RPMI7951 (cell line): ENCODE measurements at regions not wholly inside any gene's neighbourhood (a gene's known extent, or its start where the extent isn't known, plus 50 kb on each side); places are given as distances from the start of the nearest gene placed in this dataset.

Experiments used
- DNase-seq: peaks from one replicate; pipeline ENCODE4 v3.0.0-alpha.2; 2012; ENCODE audit warnings: low read depth

- no peak for DNase-seq
These were observed 389.3 kb downstream of the FGF9 start for GRCh38 chr13:22060187-22060586.

DNA sequence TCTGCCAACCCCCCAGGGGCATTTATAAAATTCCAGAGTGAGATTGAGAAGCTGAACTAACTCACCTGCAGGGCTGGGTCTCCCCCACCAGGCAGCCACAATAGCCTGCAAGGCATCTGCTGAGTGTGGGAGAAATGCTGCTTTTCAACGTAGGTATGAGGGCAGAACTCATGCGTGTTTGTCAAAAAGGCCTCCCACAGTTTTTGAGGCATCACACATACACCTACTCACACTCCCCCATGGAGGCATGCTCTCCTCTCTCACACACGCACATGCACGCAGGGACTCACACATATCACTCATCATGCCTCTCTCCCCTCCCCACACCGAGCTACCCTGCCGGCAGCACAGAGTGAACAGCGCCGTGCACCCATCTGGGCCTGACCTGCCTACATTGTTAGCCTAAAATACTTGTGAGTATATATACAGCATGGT, 390.5 kb downstream of the FGF9 start:
- DNase-seq: no peak

DNA sequence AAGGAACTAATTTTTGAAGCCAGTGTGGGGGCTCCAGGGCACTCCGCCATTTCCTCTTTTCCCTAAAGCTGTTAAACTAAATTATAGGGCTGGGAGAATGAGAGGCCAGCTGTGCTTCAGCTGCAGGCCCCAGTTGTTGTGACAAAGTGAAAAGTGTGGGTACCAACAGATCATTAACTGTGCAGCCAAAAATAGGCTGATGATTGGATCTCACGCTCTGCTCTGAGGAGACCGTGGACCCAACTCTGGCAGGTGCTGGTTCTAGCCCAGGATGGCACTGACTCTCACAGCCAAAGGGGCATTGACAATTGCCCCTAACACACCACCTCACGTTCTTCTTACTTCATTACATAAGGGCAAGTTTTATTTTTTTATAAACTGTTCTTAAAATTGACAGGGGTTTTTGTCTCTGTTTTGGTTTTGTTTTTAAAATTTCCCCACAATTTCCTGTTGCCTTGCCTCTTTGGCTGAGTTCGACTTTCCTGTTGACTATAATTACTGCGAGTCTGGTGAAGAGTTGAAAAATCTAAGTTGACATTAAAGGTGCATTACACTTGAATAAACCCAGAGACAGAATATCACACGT, 391.0 kb downstream of the FGF9 start:
- no peak for DNase-seq

- DNase-seq: no peak
These were observed 391.8 kb downstream of the FGF9 start for GRCh38 chr13:22062478-22063205.

- DNase-seq: no peak
These were observed 392.7 kb downstream of the FGF9 start for GRCh38 chr13:22063416-22064124.

- DNase-seq: no peak
These were observed 394.2 kb downstream of the FGF9 start for GRCh38 chr13:22064854-22065620.

GRCh38 chr13:22073718-22074117, 402.8 kb downstream of the FGF9 start:
- no peak for DNase-seq

DNA sequence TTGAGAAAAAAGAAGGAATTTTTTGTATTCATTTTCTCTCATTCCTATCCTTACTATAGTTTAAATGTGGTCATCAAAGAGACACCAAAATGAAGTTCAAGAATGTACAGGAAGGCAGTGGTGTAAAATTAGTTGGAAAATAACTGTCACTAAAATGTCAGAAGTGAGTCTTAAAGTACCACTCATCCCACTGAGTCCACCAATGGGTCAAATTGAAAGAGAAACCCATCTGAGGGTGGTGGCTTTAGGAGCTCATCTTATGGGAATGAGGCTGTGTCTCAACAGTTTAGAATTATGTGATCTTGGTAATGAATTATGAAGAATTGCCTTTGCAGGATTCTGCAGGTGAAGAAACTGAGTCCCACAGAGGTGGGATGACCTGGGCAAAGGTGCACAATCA, 403.5 kb downstream of the FGF9 start:
- no peak for DNase-seq

DNA sequence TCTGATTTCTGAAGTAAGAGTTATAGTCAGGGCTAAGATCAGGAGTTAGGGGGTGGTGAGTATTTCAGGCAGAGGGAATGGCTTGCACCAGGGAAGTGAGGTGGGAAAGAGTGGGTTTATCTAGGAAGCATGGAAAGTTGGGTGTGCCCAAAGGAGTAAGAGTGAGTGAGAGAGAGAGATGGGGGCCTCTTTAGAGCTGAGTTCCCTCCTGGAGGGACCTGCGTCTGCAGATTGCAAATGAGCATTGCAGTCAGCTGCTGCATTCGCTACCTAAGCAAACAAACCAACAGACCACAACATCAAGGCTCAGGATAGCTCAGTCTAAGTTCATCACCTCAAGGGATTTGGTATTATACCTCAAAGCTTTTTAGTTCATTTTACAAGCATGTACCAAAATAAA, 405.8 kb downstream of the FGF9 start:
- no peak for DNase-seq

GRCh38 chr13:22077205-22077683, 406.4 kb downstream of the FGF9 start:
- DNase-seq: no peak

- DNase-seq: no peak
These were observed 406.9 kb downstream of the FGF9 start for GRCh38 chr13:22077764-22078163.

GRCh38 chr13:22079961-22080360, 409.1 kb downstream of the FGF9 start:
- DNase-seq: no peak

DNA sequence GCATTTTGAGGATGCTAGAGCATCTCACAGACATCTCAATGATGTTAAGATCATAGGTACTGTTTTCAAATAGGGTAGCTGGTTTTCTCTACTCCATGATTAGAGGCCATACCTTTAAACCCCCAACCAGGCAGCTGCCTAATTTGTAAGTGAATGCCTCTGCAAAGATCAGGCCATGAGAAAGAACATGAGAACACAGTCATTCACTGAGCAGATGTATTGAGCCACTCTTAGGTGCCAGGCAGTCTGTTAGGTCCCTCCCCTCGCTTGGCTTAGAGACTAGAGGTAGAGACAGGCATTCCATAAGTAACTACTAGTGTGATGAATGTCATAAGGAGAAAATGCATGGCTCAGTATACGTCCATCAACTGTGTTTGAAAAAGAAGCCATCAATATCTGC, 410.0 kb downstream of the FGF9 start:
- no peak for DNase-seq

DNA sequence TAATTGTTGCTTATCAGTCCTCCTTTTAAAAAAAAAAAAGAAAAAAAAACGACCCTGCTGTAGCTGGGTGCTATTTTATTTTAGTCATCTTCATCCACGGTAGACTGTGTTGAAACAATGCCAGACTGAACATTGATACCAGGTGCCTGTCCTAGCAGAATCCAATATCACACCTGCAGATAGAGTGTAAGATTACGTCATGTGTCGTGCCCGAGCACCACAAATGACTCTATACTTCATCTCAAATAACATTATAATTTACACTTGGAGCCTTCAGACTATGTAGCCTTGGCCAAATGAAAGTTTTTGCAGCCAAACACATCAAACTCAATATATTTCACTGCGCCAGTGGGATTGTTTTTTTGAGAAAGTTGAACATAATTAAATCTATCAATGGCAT, 410.6 kb downstream of the FGF9 start:
- DNase-seq: no peak

DNA sequence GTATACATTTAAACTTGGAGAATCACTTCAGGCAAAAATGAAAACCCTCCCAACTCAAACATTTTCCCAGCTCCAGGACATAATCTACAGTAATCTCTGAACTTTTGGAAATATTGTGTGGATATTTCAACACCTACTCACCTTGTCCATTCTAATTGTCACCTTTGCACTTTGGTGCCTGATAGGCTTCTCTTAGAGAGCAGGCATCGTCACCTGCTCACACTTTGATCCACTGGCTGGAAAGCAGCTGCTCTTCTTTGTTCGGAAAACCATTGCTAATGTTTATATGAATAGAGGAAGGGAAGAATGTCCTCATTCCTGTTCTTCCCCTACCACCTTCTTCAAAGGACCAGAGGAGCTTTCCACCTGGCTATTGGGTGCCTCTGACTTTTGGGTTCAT, 411.2 kb downstream of the FGF9 start:
- DNase-seq: no peak

DNA sequence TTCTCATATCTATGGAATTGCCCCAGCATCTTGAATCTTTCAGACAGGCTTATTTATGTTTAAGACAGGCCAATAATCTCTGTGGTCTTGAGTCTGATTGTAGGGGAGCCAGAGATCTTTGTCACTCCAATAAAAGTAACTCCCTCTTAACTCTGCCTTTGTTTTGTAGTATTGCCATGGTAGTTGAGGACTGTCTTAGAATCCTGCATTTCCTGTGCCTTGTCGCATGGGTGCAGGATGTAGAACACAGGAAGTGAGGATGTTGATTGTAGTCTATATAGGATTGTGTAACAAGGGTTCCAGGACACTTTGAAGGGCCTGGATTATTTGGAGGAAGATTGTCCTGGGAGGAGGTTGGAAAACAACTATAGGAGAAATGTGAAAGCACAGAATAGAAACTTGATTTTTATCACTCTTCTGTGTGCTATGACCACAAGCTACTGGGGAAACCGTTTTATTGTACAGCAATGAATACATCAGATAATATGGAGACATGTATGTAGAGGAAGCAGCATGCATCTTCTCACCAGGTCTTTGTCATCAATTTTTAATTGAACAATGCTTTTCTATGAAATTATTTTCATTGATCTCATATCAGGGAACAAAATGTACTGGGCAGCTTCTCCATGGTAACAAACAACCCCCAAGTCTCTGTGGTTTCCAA, 411.7 kb downstream of the FGF9 start:
- no peak for DNase-seq

GRCh38 chr13:22085001-22085400, 414.1 kb downstream of the FGF9 start:
- no peak for DNase-seq

DNA sequence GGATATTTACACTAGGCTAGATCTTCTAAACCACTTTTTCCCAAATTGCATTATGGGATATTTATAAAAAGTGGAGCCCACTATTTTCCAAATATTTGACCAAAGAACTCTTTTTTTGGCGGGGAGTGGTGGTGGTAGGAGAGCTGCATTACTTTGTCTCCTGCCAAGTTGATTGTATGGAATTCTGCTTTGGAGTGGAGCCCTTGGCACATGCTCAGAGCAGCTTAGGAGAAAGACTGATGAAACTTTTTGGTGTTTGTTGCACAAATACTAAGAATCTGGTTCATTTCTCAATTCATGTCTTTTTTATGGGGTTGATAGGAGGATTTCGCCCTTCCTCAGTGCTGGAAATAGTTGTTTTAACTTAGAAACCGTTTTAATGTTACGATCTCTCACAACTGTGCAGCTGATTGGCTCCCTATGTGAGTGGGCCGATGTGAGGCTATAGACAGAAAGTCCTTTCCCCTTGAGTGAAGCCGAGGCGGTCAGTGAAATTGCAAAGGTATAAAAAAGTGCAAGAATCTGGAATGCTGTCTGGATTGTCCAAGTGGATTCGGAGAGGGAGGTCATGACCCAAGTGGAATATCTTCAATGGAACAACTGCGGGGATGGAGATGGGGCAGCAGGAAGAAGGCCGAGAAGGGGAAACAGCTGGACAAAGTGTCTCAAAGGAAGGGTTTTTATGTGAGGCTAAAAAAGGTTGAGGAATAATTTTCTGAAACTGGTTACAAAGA, 415.9 kb downstream of the FGF9 start:
- DNase-seq: no peak

- DNase-seq: no peak
These were observed 419.2 kb downstream of the FGF9 start for GRCh38 chr13:22090106-22090505.

GRCh38 chr13:22091222-22091970, 420.5 kb downstream of the FGF9 start:
- no peak for DNase-seq
